HAP-1 (cell line): ENCODE measurements at regions not wholly inside any gene's neighbourhood (a gene's known extent, or its start where the extent isn't known, plus 50 kb on each side); places are given as distances from the start of the nearest gene placed in this dataset.

ENCODE experiments used
- DNase-seq, 2 experiments: peaks; one replicate each; pipeline ENCODE4 v3.0.0-alpha.2; 2016 to 2020; ENCODE audit warnings: low spot score in 2 of 2
- H3K27me3 ChIP-seq: fragments of 250-450 bp; sonication (Bioruptor Pico); 2 replicates; pipeline ENCODE4 v1.5.1; 2020; ENCODE audit warnings: low read depth, mild to moderate bottlenecking, moderate library complexity
- H3K36me3 ChIP-seq: fragments of 250-450 bp; sonication (Bioruptor Pico); replicated peaks from 2 replicates; pipeline ENCODE4 v1.5.1; 2020; ENCODE audit warnings: mild to moderate bottlenecking
- H3K4me1 ChIP-seq: fragments of 250-450 bp; sonication (Bioruptor Pico); 2 replicates; pipeline ENCODE4 v1.5.1; 2020; ENCODE audit warnings: mild to moderate bottlenecking
- H3K4me3 ChIP-seq: fragments of 250-450 bp; sonication (Bioruptor Pico); 2 replicates; pipeline ENCODE4 v1.5.1; 2020; ENCODE audit warnings: mild to moderate bottlenecking, moderate library complexity
- H3K9me3 ChIP-seq: fragments of 250-450 bp; sonication (Bioruptor Pico); 2 replicates; pipeline ENCODE4 v1.5.1; 2020; ENCODE audit warnings: mild to moderate bottlenecking, moderate library complexity
- in situ Hi-C: fragments of 300-500 bp; cut with MboI; formaldehyde crosslinking; loops from 3 replicates; pipeline ENCODE4 v1.14.3; 2020; ENCODE audit warnings: low sequenced_read_pairs, inconsistent platforms, mixed read lengths

- DNase-seq = no peak
- in situ Hi-C loops = loop anchor here (10.0 kb wide), 2 partner anchors 255 to 425 kb away; no protein-coding TSS in a partner anchor
- Histone ChIP-seq H3K4me1 (no peaks in the 10 kb centered on the region), H3K4me3 (no peak overlapping the region), H3K9me3 (peaks cover 3% of the 10 kb centered on the region; the same call in 1 of the 2 replicates), H3K27me3 (peaks cover under 1% of the 10 kb centered on the region), H3K36me3 (no peaks in the 10 kb centered on the region)
These were observed 64.5 kb downstream of the COPS8 start for GRCh38 chr2:237150186-237150585.

GRCh38 chr2:237150831-237151375 is 65.2 kb downstream of the COPS8 start:
- Histone ChIP-seq H3K36me3 (no peaks in the 10 kb centered on the region), H3K9me3 (peaks cover 3% of the 10 kb centered on the region; the same call in 1 of the 2 replicates), H3K4me1 (no peaks in the 10 kb centered on the region), H3K4me3 (no peak overlapping the region), H3K27me3 (peaks cover 4% of the 10 kb centered on the region)
- DNase-seq = no peak
- in situ Hi-C loops = loop anchor here (10.0 kb wide), 2 partner anchors 254 to 424 kb away; no protein-coding TSS in a partner anchor

GRCh38 chr2:237152361-237152760 is 66.7 kb downstream of the COPS8 start:
- peaks cover 1% of the 10 kb centered on the region; the same call in 1 of the 2 replicates for H3K9me3 ChIP-seq
- H3K4me1 ChIP-seq = no peaks in the 10 kb centered on the region
- in situ Hi-C loops = loop anchor here (10.0 kb wide), 2 partner anchors 252 to 422 kb away; no protein-coding TSS in a partner anchor
- H3K27me3 ChIP-seq = peaks cover 8% of the 10 kb centered on the region
- DNase-seq = no peak
- H3K36me3 ChIP-seq = no peaks in the 10 kb centered on the region
- no peak overlapping the region for H3K4me3 ChIP-seq

- H3K4me1 ChIP-seq = no peaks in the 10 kb centered on the region
- in situ Hi-C loops = loop anchor here (10.0 kb wide), 2 partner anchors 252 to 422 kb away; no protein-coding TSS in a partner anchor
- no peaks in the 10 kb centered on the region for H3K36me3 ChIP-seq
- DNase-seq = no peak
- H3K4me3 ChIP-seq = no peak overlapping the region
- H3K27me3 ChIP-seq = peaks cover 8% of the 10 kb centered on the region
- H3K9me3 ChIP-seq = no peaks in the 10 kb centered on the region
These were observed 67.5 kb downstream of the COPS8 start for GRCh38 chr2:237153181-237153580.

- peak; percentile 28 to 55 for DNase-seq
- no peaks in the 10 kb centered on the region for H3K36me3 ChIP-seq
- in situ Hi-C loops = loop anchor here (10.0 kb wide), 2 partner anchors 251 to 421 kb away; no protein-coding TSS in a partner anchor
These were observed 68.5 kb downstream of the COPS8 start for GRCh38 chr2:237154082-237154638.

GRCh38 chr2:237154884-237155851 is 69.5 kb downstream of the COPS8 start:
- no peak for DNase-seq
- peaks cover 8% of the 10 kb centered on the region for H3K27me3 ChIP-seq
- no peak overlapping the region for H3K4me3 ChIP-seq
- no peaks in the 10 kb centered on the region for H3K4me1 ChIP-seq
- no peaks in the 10 kb centered on the region for H3K36me3 ChIP-seq
- in situ Hi-C loops = loop anchor here (10.0 kb wide), 2 partner anchors 250 to 420 kb away; no protein-coding TSS in a partner anchor
- H3K9me3 ChIP-seq = no peaks in the 10 kb centered on the region

More at GRCh38 chr2:237154082-237154638, 68.5 kb downstream of the COPS8 start:
- peaks cover 8% of the 10 kb centered on the region for H3K27me3 ChIP-seq
- no peaks in the 10 kb centered on the region for H3K4me1 ChIP-seq
- H3K4me3 ChIP-seq = no peak overlapping the region
- H3K9me3 ChIP-seq = no peaks in the 10 kb centered on the region

- Histone ChIP-seq H3K4me3 (no peak overlapping the region), H3K4me1 (no peaks in the 10 kb centered on the region), H3K9me3 (no peaks in the 10 kb centered on the region), H3K27me3 (peaks cover 8% of the 10 kb centered on the region), H3K36me3 (no peaks in the 10 kb centered on the region)
- in situ Hi-C loops = loop anchor here (10.0 kb wide), 2 partner anchors 249 to 419 kb away; no protein-coding TSS in a partner anchor
- no peak for DNase-seq
These were observed 70.6 kb downstream of the COPS8 start for GRCh38 chr2:237156031-237156856.

- H3K27me3 ChIP-seq = peaks cover 8% of the 10 kb centered on the region
- DNase-seq = no peak
- H3K4me1 ChIP-seq = no peaks in the 10 kb centered on the region
- in situ Hi-C loops = loop anchor here (10.0 kb wide), 2 partner anchors 248 to 418 kb away; no protein-coding TSS in a partner anchor
- no peaks in the 10 kb centered on the region for H3K36me3 ChIP-seq
- no peak overlapping the region for H3K4me3 ChIP-seq
- no peaks in the 10 kb centered on the region for H3K9me3 ChIP-seq
These were observed 71.4 kb downstream of the COPS8 start for GRCh38 chr2:237156857-237157779.

- H3K4me3 ChIP-seq = no peak overlapping the region
- peaks cover 8% of the 10 kb centered on the region for H3K27me3 ChIP-seq
- no peaks in the 10 kb centered on the region for H3K36me3 ChIP-seq
- in situ Hi-C loops = loop anchor here (10.0 kb wide), 2 partner anchors 247 to 417 kb away; no protein-coding TSS in a partner anchor
- H3K4me1 ChIP-seq = no peaks in the 10 kb centered on the region
- no peak for DNase-seq
- H3K9me3 ChIP-seq = no peaks in the 10 kb centered on the region
These were observed 72.1 kb downstream of the COPS8 start for GRCh38 chr2:237157780-237158102.

- in situ Hi-C loops = loop anchor here (10.0 kb wide), 2 partner anchors 247 to 417 kb away; no protein-coding TSS in a partner anchor
- Histone ChIP-seq H3K4me1 (no peaks in the 10 kb centered on the region), H3K4me3 (no peak overlapping the region), H3K27me3 (peaks cover 11% of the 10 kb centered on the region), H3K9me3 (no peaks in the 10 kb centered on the region), H3K36me3 (no peaks in the 10 kb centered on the region)
- no peak for DNase-seq
These were observed 72.5 kb downstream of the COPS8 start for GRCh38 chr2:237158194-237158593.

GRCh38 chr2:237159006-237159911 is 73.6 kb downstream of the COPS8 start:
- Histone ChIP-seq H3K36me3 (no peaks in the 10 kb centered on the region), H3K27me3 (peaks cover 11% of the 10 kb centered on the region), H3K4me3 (no peak overlapping the region), H3K9me3 (no peaks in the 10 kb centered on the region), H3K4me1 (no peaks in the 10 kb centered on the region)
- DNase-seq = no peak
- in situ Hi-C loops = loop anchor here (10.0 kb wide), 2 partner anchors 246 to 416 kb away; no protein-coding TSS in a partner anchor
